ENCODE measurements at regions not wholly inside any gene's neighbourhood (a gene's known extent, or its start where the extent isn't known, plus 50 kb on each side); places are given as distances from the start of the nearest gene placed in this dataset.

DNA sequence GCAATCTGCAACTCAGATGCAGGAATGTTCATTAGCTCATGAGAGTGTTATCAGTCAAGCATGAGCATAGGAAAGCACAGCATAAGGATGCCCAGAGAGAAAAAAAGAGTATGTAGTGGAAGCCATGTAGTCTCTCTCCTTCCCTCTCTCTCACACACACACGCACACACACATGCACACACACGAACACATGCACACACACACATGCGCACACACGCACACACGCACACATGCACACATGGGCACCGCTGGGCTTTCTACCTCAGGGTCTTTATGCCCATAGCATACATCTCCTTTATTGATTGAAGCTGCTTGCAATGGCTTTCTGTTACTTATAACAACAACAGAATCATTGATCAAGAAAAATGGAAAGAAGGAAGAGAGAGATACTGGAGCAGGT, 240.9 kb downstream of the ETNK1 start:
- H3K27ac Mint-ChIP-seq (ENCODE audit: unreplicated experiment), result no peak overlapping the region
- no peaks in the 10 kb centered on the region for H3K9me3 Mint-ChIP-seq (ENCODE audit: unreplicated experiment)
- peaks cover 4% of the 10 kb centered on the region for H3K4me1 Mint-ChIP-seq (ENCODE audit: unreplicated experiment)
- H3K27me3 Mint-ChIP-seq (ENCODE audit: unreplicated experiment), result no peaks in the 10 kb centered on the region
- no peaks in the 10 kb centered on the region for H3K36me3 Mint-ChIP-seq (ENCODE audit: low read depth, unreplicated experiment)
- TF ChIP-seq, protein P1, sequence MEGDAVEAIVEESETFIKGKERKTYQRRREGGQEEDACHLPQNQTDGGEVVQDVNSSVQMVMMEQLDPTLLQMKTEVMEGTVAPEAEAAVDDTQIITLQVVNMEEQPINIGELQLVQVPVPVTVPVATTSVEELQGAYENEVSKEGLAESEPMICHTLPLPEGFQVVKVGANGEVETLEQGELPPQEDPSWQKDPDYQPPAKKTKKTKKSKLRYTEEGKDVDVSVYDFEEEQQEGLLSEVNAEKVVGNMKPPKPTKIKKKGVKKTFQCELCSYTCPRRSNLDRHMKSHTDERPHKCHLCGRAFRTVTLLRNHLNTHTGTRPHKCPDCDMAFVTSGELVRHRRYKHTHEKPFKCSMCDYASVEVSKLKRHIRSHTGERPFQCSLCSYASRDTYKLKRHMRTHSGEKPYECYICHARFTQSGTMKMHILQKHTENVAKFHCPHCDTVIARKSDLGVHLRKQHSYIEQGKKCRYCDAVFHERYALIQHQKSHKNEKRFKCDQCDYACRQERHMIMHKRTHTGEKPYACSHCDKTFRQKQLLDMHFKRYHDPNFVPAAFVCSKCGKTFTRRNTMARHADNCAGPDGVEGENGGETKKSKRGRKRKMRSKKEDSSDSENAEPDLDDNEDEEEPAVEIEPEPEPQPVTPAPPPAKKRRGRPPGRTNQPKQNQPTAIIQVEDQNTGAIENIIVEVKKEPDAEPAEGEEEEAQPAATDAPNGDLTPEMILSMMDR (IDR thresholded peaks at IDR 0.05; ENCODE audit: unreplicated experiment), result no peak
- no peak overlapping the region for H3K4me3 Mint-ChIP-seq (ENCODE audit: unreplicated experiment)
- DNase-seq (ENCODE audit: low spot score), result no peak

DNA sequence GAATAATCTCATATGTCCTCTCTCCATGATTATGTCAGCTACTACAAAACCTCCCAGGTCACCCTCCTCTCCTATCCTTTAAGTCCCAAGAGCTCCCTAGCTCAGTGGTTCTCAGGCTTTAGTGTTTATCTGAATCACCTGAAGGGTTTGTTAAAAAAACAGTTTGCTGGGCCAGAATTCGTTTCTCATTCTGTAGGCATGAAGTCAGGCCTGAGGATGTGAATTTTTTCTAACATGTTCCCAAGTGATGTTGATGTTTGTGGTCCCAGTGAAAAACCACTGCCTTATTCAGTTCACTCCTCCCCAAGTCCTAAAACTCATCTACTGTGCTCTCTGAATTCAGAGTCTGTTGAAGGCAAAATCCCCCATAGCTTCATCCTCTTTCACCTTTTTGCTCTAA, 241.4 kb downstream of the ETNK1 start:
- Mint-ChIP-seq H3K4me1 (ENCODE audit: unreplicated experiment) (peaks cover 4% of the 10 kb centered on the region), H3K27ac (ENCODE audit: unreplicated experiment) (no peak overlapping the region), H3K36me3 (ENCODE audit: low read depth, unreplicated experiment) (no peaks in the 10 kb centered on the region), H3K4me3 (ENCODE audit: unreplicated experiment) (no peak overlapping the region), H3K9me3 (ENCODE audit: unreplicated experiment) (no peaks in the 10 kb centered on the region), H3K27me3 (ENCODE audit: unreplicated experiment) (no peaks in the 10 kb centered on the region)
- TF ChIP-seq, protein P1 (IDR thresholded peaks at IDR 0.05; ENCODE audit: unreplicated experiment), result no peak
- no peak for DNase-seq (ENCODE audit: low spot score)

DNA sequence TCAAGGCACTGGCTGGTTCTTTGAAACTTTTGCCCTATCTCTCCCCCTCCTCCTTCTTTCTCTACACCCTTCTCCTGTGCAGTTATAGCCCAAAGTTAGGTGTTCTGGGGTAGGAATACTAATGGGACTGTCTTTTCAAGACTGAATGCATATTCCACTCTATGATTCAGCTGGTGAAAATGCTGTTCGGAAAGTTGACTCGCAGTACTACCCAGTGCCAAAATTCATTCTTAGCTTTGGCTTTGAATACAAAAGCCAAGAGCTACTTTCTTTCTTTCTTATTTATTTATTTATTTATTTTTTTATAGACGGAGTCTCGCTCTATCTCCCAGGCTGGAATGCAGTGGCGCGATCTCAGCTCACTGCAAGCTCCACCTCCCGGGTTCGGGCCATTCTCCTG, 249.2 kb downstream of the ETNK1 start:
- no peak for DNase-seq (ENCODE audit: low spot score)
- H3K9me3 Mint-ChIP-seq (ENCODE audit: unreplicated experiment), result no peaks in the 10 kb centered on the region
- no peak overlapping the region for H3K27ac Mint-ChIP-seq (ENCODE audit: unreplicated experiment)
- peaks cover 1% of the 10 kb centered on the region for H3K27me3 Mint-ChIP-seq (ENCODE audit: unreplicated experiment)
- no peaks in the 10 kb centered on the region for H3K36me3 Mint-ChIP-seq (ENCODE audit: low read depth, unreplicated experiment)
- no peaks in the 10 kb centered on the region for H3K4me1 Mint-ChIP-seq (ENCODE audit: unreplicated experiment)
- no peak overlapping the region for H3K4me3 Mint-ChIP-seq (ENCODE audit: unreplicated experiment)
- TF ChIP-seq, protein P1 (IDR thresholded peaks at IDR 0.05; ENCODE audit: unreplicated experiment), result no peak

DNA sequence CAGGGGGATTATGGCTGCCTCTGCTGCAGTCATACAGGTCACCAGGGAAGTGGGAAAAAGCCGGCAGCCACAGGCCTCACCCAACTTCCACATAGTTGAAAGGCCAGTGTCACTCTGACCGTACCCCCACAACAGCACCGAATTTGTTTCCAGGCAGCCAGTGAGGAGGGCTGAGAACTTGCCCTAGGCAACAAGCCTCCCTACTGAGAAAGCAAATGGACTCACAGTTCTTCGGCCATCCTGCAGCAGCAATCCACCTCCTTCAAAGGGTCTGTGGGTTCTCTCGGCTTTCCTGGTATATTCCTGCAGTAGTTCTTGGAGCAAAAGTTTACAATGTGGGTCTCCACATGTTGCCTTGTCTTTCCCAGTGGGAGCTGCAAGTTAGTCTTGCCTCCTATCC, 251.3 kb downstream of the ETNK1 start:
- H3K27ac Mint-ChIP-seq (ENCODE audit: unreplicated experiment), result no peak overlapping the region
- H3K36me3 Mint-ChIP-seq (ENCODE audit: low read depth, unreplicated experiment), result no peaks in the 10 kb centered on the region

DNA sequence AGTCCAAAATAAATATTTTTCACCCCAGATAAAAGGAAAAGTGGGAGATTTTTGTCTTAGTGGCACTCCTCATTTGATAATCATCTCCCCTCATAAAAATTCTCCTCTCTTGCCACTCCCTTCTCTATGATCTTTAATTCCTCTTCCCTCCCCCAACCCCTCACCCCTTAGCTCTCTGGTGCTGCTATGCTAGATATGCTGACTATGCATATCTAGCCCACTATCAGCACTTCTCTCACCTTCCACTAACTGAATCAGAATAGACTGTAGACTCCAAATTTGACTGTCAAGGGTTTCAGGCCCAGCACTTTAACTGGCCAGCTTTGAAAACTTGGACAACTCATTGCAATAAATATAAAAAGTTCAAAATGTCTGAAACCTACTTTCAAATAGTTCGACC, 254.2 kb downstream of the ETNK1 start:
- H3K4me1 Mint-ChIP-seq (ENCODE audit: unreplicated experiment), result no peaks in the 10 kb centered on the region
- H3K36me3 Mint-ChIP-seq (ENCODE audit: low read depth, unreplicated experiment), result no peaks in the 10 kb centered on the region
- peaks cover 1% of the 10 kb centered on the region for H3K27me3 Mint-ChIP-seq (ENCODE audit: unreplicated experiment)
- H3K27ac Mint-ChIP-seq (ENCODE audit: unreplicated experiment), result no peak overlapping the region
- no peak for DNase-seq (ENCODE audit: low spot score)
- no peaks in the 10 kb centered on the region for H3K9me3 Mint-ChIP-seq (ENCODE audit: unreplicated experiment)
- TF ChIP-seq, protein P1 (IDR thresholded peaks at IDR 0.05; ENCODE audit: unreplicated experiment), result no peak
- no peak overlapping the region for H3K4me3 Mint-ChIP-seq (ENCODE audit: unreplicated experiment)

More for the DNA sequence above, 251.3 kb downstream of the ETNK1 start:
- no peak for DNase-seq (ENCODE audit: low spot score)
- H3K9me3 Mint-ChIP-seq (ENCODE audit: unreplicated experiment), result no peaks in the 10 kb centered on the region
- H3K4me3 Mint-ChIP-seq (ENCODE audit: unreplicated experiment), result no peak overlapping the region
- H3K4me1 Mint-ChIP-seq (ENCODE audit: unreplicated experiment), result no peaks in the 10 kb centered on the region
- TF ChIP-seq, protein P1 (IDR thresholded peaks at IDR 0.05; ENCODE audit: unreplicated experiment), result no peak
- H3K27me3 Mint-ChIP-seq (ENCODE audit: unreplicated experiment), result peaks cover 1% of the 10 kb centered on the region

Measured in endothelial cell (in vitro differentiated cells).